GM19438 (cell line): ENCODE measurements at regions not wholly inside any gene's neighbourhood (a gene's known extent, or its start where the extent isn't known, plus 50 kb on each side); places are given as distances from the start of the nearest gene placed in this dataset.

Experiments
- ATAC-seq: cut with Tn5 transposase; IDR thresholded peaks from one replicate; pipeline ENCODE4 v1.9.1; 2021; ENCODE audit warnings: low read depth; ENCODE audit not compliant: unreplicated experiment

DNA sequence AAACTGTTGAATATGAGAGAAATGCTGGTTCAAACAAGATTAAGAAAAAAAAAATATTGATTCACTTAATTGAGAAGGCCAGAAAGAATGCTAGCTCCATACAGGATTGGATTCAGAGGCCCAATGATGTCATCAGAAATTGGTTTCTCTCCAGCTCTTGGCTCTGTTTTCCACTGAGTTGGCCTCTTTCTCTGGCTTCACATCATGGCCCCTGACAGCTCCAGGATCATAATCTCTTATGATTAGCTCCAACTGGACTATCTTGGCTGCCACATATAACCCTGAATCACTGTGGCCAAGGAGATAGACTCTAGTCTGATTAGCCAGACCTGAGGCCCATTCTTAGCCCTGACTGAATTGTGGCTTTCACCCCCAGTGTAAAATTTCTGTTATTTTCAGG is 244.7 kb upstream of the GRAMD2B start:
- no peak for ATAC-seq

DNA sequence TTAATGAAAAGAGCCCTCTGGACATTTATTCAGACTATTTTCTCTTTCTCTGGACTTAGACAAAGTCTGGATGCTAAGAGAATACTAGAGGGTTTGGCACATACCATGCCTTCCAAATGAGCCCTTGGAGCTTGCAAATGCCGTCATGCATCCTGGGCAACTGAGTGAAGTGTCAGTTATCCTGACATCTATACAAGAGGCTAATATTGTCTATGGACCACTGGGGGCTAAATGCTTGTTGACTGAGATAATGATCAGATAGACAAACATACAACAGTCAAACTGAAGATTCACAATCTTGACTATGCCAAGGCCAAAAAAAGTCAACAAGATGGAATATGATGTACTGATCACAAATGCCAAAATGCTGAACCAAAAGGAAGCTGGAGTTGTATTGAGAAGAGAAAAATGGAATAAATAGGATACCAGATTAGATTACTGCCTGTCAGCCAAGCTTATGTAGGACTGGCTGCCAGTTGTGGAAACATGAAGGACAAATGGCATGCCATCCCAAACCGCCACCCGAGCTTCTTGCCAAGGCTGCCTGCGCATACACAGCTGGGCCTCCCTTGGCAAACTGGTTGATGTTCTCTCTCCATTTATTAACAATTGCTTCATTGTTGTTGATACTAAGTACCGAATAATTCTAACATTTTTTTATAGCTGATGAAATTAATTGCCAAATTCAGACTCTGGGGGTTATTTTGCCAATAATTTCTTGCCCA is 240.1 kb upstream of the GRAMD2B start:
- no peak for ATAC-seq

DNA sequence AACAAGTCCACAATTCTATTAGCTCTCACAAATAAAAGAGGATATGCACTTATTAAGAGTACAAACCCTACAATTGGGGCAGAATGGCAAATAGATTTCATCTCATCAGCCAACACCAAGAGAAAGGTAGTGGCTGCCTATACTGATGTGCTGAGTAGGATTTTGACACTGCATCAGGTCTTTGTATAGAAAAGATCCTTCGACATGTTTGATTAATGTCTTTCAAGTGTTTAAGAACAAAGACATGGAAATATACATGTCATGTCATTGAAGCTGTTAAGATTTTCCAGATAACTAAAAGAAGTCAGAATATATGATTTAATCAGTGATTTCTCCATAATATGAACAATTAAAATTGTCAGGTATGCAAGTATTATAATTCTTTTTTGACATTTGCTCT is 238.7 kb upstream of the GRAMD2B start:
- no peak for ATAC-seq

DNA sequence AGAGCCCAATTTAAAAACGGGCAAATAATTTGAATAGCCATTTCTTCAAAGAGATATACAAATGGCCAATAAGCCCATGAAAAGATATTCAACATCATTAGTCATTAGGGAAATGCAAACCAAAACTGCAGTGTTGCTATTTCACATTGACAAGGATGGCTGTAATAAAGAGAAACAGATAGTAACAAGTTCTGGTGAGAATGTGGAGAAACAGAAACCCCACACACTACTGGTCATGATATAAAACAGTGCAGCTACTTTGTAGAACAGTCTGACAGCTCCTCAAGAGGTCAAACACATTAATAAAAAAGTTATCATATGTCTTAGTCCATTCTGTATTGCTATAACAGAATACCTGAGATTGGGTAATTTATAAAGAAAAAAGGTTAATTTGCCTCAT is 237.0 kb upstream of the GRAMD2B start:
- ATAC-seq, result no peak

DNA sequence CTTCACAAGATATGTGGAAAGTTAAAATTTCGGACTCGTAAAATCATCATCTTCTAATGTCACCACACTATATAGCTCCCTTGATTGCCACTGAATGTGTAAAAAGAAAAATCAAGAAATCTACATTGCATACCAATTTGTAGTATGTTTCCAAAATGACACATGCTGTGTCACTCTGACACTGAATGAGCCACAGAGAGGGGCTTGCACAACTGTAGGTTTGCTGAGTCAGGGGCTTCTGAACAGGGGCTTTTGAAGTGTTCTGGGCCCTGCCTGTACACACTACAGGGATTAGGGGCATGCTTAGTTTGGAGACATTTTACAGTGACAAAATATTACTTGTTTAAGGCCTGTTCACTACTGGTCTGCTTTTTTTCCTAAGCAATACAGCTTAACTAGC is 234.4 kb upstream of the GRAMD2B start:
- no peak for ATAC-seq

DNA sequence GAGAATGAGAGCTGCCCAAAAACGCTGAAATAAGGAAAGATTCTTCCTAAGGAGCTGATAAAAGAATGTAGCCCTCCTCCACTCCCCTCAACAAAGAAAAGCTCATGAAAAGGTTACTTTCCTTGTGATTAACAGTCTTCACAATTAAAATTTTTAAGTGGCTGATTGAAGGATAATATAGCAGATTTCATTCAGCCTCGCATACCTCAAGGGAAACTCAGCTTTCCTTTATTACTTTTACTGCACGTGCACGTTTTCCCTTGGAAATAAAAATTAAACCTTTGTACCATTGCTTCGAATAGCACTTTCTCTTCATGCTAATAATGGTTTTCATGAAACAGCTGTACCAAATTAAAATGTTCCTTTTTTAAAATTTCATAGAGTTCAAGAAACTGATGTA is 234.0 kb upstream of the GRAMD2B start:
- no peak for ATAC-seq

DNA sequence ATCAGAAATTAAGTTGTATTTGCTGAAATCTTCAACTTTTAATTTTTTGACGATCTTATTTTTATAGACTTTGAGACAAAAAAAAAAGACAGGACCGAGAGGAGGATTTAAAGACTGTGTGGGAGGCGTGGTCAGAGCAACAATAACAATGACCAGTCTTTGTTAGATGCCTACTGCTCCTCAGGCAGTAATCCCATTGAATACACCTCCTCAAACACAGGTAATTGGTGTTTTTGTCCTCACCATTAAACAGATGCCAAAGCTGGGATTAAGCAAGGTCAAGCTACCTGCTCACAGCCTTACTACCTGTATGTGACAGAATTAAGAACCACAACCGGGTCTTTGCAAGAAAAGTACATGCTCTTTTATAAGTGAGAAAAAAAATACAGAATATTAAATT is 233.3 kb upstream of the GRAMD2B start:
- no peak for ATAC-seq

DNA sequence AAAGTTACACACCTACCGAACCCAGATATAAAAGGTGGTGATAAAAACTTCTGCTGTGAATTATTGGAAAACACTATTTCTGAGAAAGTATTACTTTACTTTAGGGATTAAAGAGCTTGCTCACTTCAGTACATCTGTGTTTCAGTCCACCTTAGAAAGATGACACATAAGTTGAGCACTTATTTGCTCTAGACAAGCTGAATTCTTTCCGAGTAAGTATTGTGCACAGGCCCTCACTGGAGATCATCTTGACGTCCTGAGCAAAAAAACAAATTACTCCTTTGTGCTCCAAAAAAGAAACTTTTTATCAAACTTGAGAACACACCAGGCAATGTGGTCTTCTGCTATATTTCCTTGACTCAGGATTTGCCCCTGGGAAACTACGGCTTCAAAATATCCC is 231.0 kb upstream of the GRAMD2B start:
- no peak for ATAC-seq

DNA sequence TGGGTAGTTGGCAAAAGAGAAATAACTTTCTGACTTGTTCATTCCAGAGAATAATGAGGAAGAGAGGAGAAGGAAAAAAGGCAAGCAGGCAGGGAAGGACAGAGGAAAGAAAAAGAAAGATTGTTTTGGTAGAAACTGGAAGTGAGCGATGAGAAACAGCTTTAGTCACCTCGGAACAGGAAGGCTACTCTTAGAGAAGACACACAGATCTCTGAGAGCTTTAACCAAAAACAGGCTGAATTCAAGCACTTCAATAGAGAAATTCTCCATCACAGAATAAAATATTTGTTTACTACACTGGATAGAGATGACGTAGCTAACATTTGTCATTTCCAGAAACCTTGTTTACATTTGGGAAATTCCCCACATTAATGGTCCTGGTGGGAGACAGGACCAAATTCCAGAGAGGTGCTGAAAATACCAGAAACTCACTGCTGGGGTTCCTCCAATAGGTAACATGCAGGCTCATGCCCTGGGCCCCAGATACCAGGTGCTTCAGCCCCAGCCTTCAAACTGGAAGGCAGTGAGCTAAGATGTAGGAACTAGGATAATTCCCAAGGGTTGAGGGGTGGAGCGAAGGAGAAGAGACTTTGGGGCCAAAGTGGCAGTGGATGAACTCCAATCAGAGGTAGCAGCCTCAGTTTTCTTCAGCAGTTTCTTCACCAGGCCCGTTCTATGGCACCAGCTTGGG is 227.7 kb upstream of the GRAMD2B start:
- ATAC-seq, result no peak

DNA sequence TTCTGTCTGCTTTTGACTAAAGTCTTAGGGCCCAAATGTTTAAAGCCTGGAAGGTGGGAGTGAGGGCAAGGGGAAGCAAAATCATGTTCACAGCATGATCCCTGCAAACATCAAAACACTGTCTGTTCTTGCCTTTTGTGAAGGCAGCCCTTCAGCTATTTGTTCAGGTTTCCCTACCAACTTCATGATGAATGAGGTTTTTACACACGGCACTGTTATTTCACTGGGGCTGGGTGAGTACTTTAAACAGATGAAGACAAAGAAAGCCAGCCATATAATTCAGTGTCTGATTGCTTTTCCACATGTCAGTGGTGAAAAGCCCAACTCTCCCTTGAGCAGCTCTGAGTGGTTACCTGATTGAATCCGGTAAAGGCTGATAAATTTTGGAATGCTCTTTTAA is 224.7 kb upstream of the GRAMD2B start:
- ATAC-seq, result no peak

DNA sequence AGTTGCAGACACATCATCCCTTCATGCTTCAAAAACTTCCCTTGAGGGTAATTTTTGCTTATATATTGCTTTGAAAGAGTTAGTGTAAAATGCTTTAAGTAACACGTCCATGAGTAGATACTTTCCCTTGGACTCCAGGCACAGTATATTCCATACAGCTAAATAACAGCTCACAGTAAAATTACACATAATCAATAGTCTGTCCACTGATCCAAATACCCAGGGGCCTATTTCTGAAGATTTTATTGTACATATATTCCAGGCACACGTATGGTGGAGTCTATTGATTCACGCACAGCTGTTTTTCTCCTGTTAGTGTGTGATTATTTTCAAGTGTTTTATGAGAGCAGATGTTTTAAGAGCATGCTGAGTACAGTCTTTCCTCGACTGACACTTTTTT is 223.7 kb upstream of the GRAMD2B start:
- no peak for ATAC-seq

DNA sequence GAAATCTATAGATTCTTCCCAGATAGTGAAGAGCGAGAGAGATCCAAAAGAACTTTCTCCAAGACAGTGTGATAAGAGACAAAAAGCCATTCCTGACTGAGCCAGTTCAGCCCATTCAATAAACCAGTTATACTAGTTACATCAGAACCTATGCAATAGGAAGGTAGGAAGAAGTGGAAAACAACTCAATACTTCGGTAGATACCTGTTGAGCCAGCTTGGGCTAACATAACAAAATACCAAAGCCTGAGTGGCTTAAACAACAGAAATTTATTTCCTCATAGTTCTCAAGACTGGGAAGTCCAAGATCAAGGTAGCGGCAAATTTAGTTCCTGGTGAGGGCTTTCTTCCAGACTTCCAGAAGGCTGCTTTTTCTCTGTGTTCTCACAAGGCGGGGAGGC is 214.5 kb upstream of the GRAMD2B start:
- no peak for ATAC-seq

DNA sequence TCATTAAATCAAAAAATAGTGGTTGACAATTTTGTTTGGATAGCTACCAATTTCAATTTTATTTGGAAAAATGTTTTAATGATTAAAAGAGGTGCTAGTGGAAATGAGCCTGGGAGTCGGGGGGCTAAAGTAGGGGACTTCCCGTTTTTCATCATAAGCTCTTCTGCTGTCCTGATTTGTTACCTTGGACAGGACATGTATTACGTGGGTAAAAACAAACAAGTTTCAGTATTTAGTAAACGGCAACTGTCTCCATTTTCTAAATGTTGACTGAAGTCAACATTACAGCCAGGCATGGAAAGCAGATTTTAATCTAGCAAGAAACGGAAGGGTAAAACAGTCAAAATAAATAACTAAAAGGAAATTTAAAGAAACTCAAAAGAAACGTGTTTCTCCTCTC is 212.3 kb upstream of the GRAMD2B start:
- no peak for ATAC-seq

DNA sequence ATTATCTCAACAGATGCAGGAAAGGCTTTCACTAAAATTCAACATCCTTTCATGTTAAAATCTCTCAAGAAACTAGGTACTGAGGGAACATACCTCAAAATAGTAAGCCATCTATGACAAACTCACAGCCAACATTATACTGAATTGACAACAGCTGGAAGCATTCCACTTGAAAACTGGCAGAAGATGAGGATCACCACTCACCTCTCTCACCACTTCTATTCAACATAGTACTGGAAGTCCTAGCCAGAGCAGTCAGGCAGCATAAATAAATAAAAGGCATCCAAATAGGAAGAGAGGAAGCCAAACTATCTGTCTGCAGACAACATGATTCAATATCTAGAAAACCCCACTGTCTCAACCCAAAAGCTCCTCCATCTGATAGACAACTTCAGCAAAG is 203.6 kb upstream of the GRAMD2B start:
- no peak for ATAC-seq

DNA sequence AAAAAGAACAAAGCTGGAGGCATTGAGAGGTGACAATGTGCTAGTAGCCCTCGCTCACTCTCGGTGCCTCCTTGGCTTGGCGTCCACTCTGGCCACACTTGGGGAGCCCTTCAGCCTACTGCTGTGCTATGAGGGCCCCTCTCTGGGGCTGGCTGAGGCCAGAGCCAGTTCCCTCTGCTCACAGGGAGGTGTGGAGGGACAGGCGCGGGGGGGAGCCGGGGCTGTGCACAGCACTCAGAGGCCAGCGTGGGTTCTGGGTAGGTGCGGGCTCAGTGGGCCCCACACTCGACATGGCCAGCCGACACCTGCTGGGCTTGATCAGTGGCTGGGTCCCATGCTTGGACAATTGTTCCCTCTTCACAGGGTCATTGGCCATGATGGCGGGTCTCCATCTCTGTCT is 202.5 kb upstream of the GRAMD2B start:
- ATAC-seq, result no peak

DNA sequence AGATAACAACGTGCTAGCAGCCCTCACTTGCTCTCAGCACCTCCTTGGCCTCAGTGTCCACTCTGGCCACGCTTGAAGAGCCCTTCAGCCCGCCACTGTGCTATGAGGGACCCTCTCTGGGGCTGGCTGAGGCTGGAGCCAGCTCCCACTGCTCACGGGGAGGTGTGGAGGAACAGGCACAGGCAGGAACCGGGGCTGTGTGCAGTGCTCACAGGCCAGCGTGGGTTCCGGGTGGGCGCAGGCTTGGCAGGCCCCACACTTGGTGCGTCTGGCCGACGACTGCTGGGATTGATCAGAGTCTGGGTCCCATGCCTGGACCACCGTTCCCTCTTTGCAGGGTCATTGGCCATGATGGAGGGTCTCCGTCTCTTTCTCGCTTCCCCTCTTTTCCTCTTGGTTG is 194.3 kb upstream of the GRAMD2B start:
- no peak for ATAC-seq

DNA sequence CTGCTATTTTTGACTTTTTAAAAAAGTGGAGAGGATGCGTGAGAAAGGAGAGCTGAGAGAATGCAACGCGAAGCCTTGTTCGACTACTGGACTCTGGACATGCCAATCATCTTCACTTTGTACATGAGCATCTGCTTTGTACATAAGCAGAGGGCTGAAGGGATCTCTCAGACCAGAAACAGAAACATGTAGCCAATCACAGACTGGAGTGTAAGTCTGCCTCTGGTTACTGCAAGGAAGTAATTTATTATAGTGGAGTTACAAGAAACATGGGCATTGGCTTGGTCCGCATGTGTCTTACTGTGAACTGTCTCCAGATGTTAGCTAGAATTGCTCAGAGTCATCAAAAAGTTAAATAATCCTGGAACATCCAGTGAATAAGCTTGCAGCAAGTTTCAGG is 190.0 kb upstream of the GRAMD2B start:
- ATAC-seq, result no peak

DNA sequence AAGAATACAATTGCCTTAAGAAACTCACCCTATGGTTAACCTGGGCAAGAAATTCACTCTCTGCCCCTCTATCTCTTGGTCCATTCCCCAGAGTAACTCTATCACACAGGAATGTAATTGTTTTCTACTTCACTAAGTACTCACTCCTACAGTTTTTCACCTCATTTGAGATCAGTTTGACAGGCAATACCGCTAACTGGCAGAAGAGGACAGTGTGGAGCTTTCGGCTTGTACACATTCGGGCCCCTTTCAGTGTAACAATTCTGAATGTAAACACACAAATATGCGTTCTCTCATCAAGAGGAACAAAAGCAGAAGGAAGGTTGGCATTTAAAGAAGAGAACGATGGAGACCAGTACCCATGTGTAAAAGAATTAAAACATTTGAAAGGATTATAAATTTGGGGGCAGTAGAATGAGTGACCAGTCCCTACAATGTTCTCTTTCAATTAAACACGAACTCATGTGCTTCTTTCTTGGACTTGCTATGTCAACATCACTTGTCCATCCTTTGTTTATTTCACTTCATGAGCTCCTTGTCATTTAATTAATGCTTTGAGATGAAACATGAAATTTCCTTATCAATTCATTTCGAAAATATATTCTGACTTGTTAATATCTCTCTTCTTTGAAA is 188.5 kb upstream of the GRAMD2B start:
- no peak for ATAC-seq

DNA sequence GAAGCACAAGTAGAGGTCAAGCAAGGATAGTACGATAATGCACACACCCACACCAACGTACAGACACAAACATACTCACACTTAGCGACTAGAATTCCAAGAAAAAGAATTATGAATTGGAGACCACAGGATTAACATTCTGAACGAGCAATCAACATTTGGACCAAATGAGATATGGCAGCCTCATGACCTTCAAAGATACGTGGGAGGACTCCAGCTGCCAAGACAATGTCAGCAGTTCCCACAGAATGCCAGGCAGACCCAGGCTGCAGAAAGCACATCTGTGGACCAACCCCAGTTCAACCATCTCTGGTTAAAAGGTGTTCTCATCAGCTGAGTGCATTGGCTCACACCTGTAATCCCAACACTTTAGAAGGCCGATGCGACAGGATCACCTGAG is 187.6 kb upstream of the GRAMD2B start:
- ATAC-seq, result no peak

DNA sequence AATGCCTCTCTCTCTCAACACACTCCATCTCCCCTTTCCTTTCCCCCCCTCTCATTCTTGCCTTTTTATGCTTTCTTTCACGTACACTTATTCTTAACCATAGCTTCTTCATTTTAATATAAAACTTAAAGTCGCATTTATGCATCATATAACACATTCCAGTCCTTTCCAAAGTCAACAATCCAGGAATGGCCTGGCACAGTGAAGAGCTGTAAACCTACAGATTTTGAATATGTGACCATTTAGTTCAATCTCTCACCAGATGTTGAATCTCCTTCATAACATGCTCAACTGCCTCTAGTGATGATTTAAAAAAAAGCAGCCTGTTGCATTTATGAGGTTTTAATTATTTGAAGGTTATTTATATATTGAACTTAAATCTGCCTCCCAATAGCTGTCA is 186.2 kb upstream of the GRAMD2B start:
- no peak for ATAC-seq

DNA sequence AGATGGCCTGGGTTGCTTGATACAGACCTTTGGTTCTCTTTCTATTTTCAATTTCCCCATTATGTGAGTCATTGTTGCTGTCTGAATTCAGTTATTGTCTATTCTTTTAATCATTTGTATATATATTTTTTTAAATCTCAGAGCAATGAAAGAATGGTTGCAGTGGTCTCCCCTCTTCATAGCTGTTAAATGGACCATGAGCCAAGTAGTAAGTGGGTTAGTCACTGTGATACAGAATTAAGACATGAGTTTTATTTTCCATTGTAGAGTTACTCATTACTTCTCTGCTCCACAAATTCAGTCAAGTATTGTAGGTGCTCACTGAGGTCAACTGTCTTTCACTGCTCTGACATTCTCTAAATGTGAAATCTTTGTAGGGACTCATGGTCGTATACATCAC is 174.6 kb upstream of the GRAMD2B start:
- no peak for ATAC-seq

DNA sequence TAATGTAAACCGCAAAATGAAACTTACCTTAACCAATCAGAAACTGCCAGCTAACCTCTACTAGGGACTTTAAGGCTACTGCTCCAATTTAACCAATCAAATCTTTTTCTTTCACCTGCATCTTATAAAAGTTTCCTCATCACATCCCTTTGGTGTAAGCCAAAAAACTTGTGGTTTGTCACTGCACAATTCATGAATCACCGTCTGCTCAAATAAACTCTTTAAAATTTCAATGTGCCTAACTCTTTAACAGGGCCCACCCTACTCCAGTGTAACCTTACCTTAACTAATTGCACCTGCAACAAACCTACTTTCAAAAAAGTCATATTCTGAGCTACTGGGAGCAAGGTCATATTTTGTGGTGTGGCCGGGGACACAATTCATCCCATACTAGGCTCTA is 172.2 kb upstream of the GRAMD2B start:
- no peak for ATAC-seq
